B cell (primary cell): ENCODE measurements at regions not wholly inside any gene's neighbourhood (a gene's known extent, or its start where the extent isn't known, plus 50 kb on each side); places are given as distances from the start of the nearest gene placed in this dataset.

ENCODE experiments used
- CTCF ChIP-seq: fragments of 200-600 bp; IDR thresholded peaks from one replicate; pipeline ENCODE4 v1.8.0; 2022; ENCODE audit warnings: antibody characterized with exemption, mild to moderate bottlenecking
- EZH2 ChIP-seq: IDR thresholded peaks from 2 replicates; pipeline ENCODE4 v1.6.1; 2012; ENCODE audit warnings: borderline replicate concordance, low read depth, mild to moderate bottlenecking, moderate library complexity, low read length; ENCODE audit not compliant: insufficient read depth, poor library complexity, severe bottlenecking

- TF ChIP-seq EZH2 (no peak), CTCF (no peak)
These were observed 275.3 kb upstream of the CITED2 start for GRCh38 chr6:139649732-139650131.
